GM06990 (cell line): ENCODE measurements at regions not wholly inside any gene's neighbourhood (a gene's known extent, or its start where the extent isn't known, plus 50 kb on each side); places are given as distances from the start of the nearest gene placed in this dataset.

Source experiments
- DNase-seq: peaks from one replicate; pipeline ENCODE4 v3.0.0-alpha.2; 2011; ENCODE audit not compliant: insufficient read length; ENCODE audit errors: extremely low read depth
- H3K27me3 ChIP-seq: replicated peaks from 2 replicates; pipeline ENCODE4 v1.6.0; 2011; ENCODE audit warnings: low read length; ENCODE audit not compliant: control insufficient read depth, insufficient read depth
- H3K36me3 ChIP-seq: 2 replicates; pipeline ENCODE4 v1.5.1; 2011; ENCODE audit warnings: low read length; ENCODE audit not compliant: control insufficient read depth, insufficient read depth
- H3K4me3 ChIP-seq: replicated peaks from 2 replicates; pipeline ENCODE4 v1.5.1; 2011; ENCODE audit warnings: low read depth, mild to moderate bottlenecking, control low read depth, low read length
- CTCF ChIP-seq: IDR thresholded peaks from 2 replicates; pipeline ENCODE4 v1.5.1; 2011; ENCODE audit warnings: low read length, control low read depth, mild to moderate bottlenecking, inconsistent platforms; ENCODE audit not compliant: insufficient read depth, poor library complexity, severe bottlenecking

GRCh38 chr10:126806498-126806897 lies 98.7 kb upstream of the DOCK1 start:
- H3K4me3 ChIP-seq: no peak overlapping the region
- TF ChIP-seq CTCF: no peak
- H3K27me3 ChIP-seq: no peaks in the 10 kb centered on the region
- no peak for DNase-seq
- no peaks in the 10 kb centered on the region for H3K36me3 ChIP-seq

- Histone ChIP-seq H3K27me3 (no peaks in the 10 kb centered on the region), H3K36me3 (no peaks in the 10 kb centered on the region), H3K4me3 (no peak overlapping the region)
- no peak for DNase-seq
- TF ChIP-seq CTCF: no peak
These were observed 98.1 kb upstream of the DOCK1 start for GRCh38 chr10:126806991-126807702.

- no peaks in the 10 kb centered on the region for H3K36me3 ChIP-seq
- DNase-seq: no peak
- no peaks in the 10 kb centered on the region for H3K27me3 ChIP-seq
- TF ChIP-seq CTCF: no peak
- no peak overlapping the region for H3K4me3 ChIP-seq
These were observed 97.1 kb upstream of the DOCK1 start for GRCh38 chr10:126808103-126808502.

- no peak for TF ChIP-seq CTCF
- no peak for DNase-seq
- H3K4me3 ChIP-seq: no peak overlapping the region
- H3K27me3 ChIP-seq: no peaks in the 10 kb centered on the region
- no peaks in the 10 kb centered on the region for H3K36me3 ChIP-seq
These were observed 91.8 kb upstream of the DOCK1 start for GRCh38 chr10:126813432-126813831.

GRCh38 chr10:126833542-126833941 lies 71.7 kb upstream of the DOCK1 start:
- Histone ChIP-seq H3K36me3 (no peaks in the 10 kb centered on the region), H3K27me3 (no peaks in the 10 kb centered on the region), H3K4me3 (no peak overlapping the region)
- no peak for TF ChIP-seq CTCF
- no peak for DNase-seq

- TF ChIP-seq CTCF: no peak
- H3K27me3 ChIP-seq: no peaks in the 10 kb centered on the region
- H3K36me3 ChIP-seq: no peaks in the 10 kb centered on the region
- no peak for DNase-seq
- H3K4me3 ChIP-seq: no peak overlapping the region
These were observed 69.2 kb upstream of the DOCK1 start for GRCh38 chr10:126836009-126836408.
